ENCODE measurements at regions not wholly inside any gene's neighbourhood (a gene's known extent, or its start where the extent isn't known, plus 50 kb on each side); places are given as distances from the start of the nearest gene placed in this dataset.
"Not testable (repeated sequence)": the region's sequence is repeated elsewhere in the genome, so short reads cannot be mapped to it uniquely, and the experiment has no call there.

GRCh38 chr3:153615863-153616262 lies 453.8 kb downstream of the RAP2B start:
- DNase-seq (ENCODE audit: low spot score): no peak

GRCh38 chr3:153617463-153617862 lies 455.4 kb downstream of the RAP2B start:
- no peak for DNase-seq (ENCODE audit: low spot score)

- DNase-seq (ENCODE audit: low spot score): no peak
These were observed 456.1 kb downstream of the RAP2B start for GRCh38 chr3:153618176-153618575.

- no peak for DNase-seq (ENCODE audit: low spot score)
These were observed 457.2 kb downstream of the RAP2B start for GRCh38 chr3:153619268-153619667.

GRCh38 chr3:153621953-153622352 lies 459.9 kb downstream of the RAP2B start:
- DNase-seq (ENCODE audit: low spot score): peak; percentile 17

GRCh38 chr3:153623834-153624233 lies 461.8 kb downstream of the RAP2B start:
- no peak for DNase-seq (ENCODE audit: low spot score)

- no peak for DNase-seq (ENCODE audit: low spot score)
These were observed 462.4 kb downstream of the RAP2B start for GRCh38 chr3:153624310-153625030.

- DNase-seq (ENCODE audit: low spot score): no peak
These were observed 463.5 kb downstream of the RAP2B start for GRCh38 chr3:153625506-153625905.

GRCh38 chr3:153626158-153626557 lies 464.1 kb downstream of the RAP2B start:
- no peak for DNase-seq (ENCODE audit: low spot score)

- no peak for DNase-seq (ENCODE audit: low spot score)
These were observed 466.6 kb downstream of the RAP2B start for GRCh38 chr3:153628591-153628990.

GRCh38 chr3:153629148-153629547 lies 467.1 kb downstream of the RAP2B start:
- DNase-seq (ENCODE audit: low spot score): no peak

GRCh38 chr3:153631102-153631501 lies 469.1 kb downstream of the RAP2B start:
- no peak for DNase-seq (ENCODE audit: low spot score)

- no peak for DNase-seq (ENCODE audit: low spot score)
These were observed 469.6 kb downstream of the RAP2B start for GRCh38 chr3:153631664-153632063.

GRCh38 chr3:153633407-153633806 lies 471.4 kb downstream of the RAP2B start:
- no peak for DNase-seq (ENCODE audit: low spot score)

- DNase-seq (ENCODE audit: low spot score): no peak
These were observed 472.7 kb downstream of the RAP2B start for GRCh38 chr3:153634683-153635082.

- DNase-seq (ENCODE audit: low spot score): no peak
These were observed 477.6 kb downstream of the RAP2B start for GRCh38 chr3:153639631-153640030.

- DNase-seq (ENCODE audit: low spot score): no peak
These were observed 479.0 kb downstream of the RAP2B start for GRCh38 chr3:153640689-153641665.

GRCh38 chr3:153642576-153642975 lies 478.6 kb upstream of the ARHGEF26 start:
- DNase-seq (ENCODE audit: low spot score): not testable (repeated sequence)

GRCh38 chr3:153643471-153643870 lies 477.7 kb upstream of the ARHGEF26 start:
- not testable (repeated sequence) for DNase-seq (ENCODE audit: low spot score)

- DNase-seq (ENCODE audit: low spot score): no peak
These were observed 471.8 kb upstream of the ARHGEF26 start for GRCh38 chr3:153649286-153649839.

GRCh38 chr3:153652076-153652475 lies 469.1 kb upstream of the ARHGEF26 start:
- DNase-seq (ENCODE audit: low spot score): no peak

- no peak for DNase-seq (ENCODE audit: low spot score)
These were observed 464.1 kb upstream of the ARHGEF26 start for GRCh38 chr3:153657046-153657445.

GRCh38 chr3:153657461-153657860 lies 463.7 kb upstream of the ARHGEF26 start:
- no peak for DNase-seq (ENCODE audit: low spot score)
